ENCODE measurements at regions not wholly inside any gene's neighbourhood (a gene's known extent, or its start where the extent isn't known, plus 50 kb on each side); places are given as distances from the start of the nearest gene placed in this dataset.

DNA sequence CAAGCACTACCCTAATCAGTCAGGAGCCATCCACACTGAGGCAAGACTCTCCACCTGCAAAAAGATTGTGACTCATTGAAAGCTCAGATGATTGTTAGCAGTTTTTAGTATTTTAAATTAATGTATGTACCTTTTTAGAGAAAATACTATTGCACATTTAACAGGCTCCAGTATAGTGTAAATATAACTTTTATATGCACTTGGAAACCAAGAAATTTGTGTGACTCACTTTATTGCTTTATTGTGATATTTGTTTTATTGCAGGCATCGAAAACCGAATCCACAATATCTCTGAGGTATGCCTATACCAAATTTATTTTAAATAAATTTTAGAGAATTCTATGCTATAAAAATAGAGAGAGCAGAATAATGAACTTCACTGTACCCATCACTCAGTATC lies 122.0 kb downstream of the TEX36 start:
- H3K27me3 Mint-ChIP-seq: peaks cover 9% of the 10 kb centered on the region
- no peaks in the 10 kb centered on the region for H3K4me1 Mint-ChIP-seq
- intact Hi-C loops (cut with micrococcal nuclease): no loop called here
- ChIA-PET POLR2A (no interaction called here), CTCF (no interaction called here)
- no peak overlapping the region for H3K27ac Mint-ChIP-seq
- no peak for DNase-seq
- H3K36me3 Mint-ChIP-seq (ENCODE audit: low read depth): no peaks in the 10 kb centered on the region
- TF ChIP-seq, protein P1, sequence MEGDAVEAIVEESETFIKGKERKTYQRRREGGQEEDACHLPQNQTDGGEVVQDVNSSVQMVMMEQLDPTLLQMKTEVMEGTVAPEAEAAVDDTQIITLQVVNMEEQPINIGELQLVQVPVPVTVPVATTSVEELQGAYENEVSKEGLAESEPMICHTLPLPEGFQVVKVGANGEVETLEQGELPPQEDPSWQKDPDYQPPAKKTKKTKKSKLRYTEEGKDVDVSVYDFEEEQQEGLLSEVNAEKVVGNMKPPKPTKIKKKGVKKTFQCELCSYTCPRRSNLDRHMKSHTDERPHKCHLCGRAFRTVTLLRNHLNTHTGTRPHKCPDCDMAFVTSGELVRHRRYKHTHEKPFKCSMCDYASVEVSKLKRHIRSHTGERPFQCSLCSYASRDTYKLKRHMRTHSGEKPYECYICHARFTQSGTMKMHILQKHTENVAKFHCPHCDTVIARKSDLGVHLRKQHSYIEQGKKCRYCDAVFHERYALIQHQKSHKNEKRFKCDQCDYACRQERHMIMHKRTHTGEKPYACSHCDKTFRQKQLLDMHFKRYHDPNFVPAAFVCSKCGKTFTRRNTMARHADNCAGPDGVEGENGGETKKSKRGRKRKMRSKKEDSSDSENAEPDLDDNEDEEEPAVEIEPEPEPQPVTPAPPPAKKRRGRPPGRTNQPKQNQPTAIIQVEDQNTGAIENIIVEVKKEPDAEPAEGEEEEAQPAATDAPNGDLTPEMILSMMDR (IDR thresholded peaks at IDR 0.05): no peak
- no peak for ATAC-seq (ENCODE audit: low read depth)
- no peak overlapping the region for H3K4me3 Mint-ChIP-seq
- H3K9me3 Mint-ChIP-seq: no peaks in the 10 kb centered on the region

DNA sequence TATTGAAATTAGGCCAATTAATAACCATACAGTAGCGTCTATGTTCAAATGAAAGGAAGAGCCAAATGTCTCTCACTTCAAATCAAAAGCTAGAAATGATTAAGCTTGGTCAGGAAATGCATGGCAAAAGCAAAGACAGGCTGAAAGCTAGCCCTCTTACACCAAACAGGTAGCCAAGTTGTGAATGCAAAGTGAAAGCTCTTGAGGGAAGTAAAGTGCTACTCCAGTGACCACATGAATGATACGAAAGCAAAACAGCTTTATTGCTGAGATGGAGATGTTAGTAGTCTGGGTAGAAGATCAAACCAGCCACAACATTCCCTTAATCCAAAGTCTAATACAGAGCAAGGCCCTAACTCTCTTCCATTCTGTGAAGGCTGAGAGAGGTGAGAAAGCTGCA lies 123.8 kb downstream of the TEX36 start:
- Mint-ChIP-seq H3K36me3 (ENCODE audit: low read depth) (no peaks in the 10 kb centered on the region), H3K27me3 (peaks cover 17% of the 10 kb centered on the region), H3K9me3 (no peaks in the 10 kb centered on the region), H3K4me3 (no peak overlapping the region), H3K4me1 (no peaks in the 10 kb centered on the region), H3K27ac (no peak overlapping the region)
- intact Hi-C loops (cut with micrococcal nuclease): no loop called here
- ATAC-seq (ENCODE audit: low read depth): no peak
- ChIA-PET POLR2A (no interaction called here), CTCF (no interaction called here)
- TF ChIP-seq, protein P1 (IDR thresholded peaks at IDR 0.05): no peak
- DNase-seq: no peak

DNA sequence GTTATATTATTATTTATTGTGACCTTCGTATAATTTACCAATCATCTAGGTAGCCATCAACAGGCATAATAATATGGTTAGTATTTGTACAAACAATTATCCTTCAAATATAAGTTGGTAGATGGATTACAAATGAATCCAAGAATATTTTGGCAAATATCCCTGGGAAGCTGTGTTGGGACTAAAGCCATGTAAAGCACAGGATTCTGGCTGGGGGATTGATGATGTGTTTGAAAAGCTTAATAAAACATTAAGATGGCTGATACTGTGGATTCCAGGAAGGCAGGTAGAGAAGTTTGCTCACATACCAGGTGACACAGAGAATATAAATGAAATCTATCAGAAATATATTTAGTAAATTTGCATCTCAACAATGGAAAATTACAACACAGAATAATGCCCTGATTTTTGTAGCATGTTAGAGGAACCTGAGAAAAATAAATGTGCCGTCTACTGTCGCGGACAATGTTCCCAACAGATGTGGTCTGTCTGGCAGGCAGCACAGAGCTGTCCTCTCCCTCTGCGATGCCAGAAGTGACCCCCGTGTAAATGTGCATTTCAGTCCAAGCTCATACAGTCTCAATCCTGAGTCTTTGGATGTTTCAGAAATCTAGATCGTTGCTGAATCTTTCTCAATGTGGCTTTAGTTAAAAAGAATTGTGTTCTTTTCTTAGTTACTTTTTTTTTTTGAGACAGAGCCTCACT lies 125.0 kb downstream of the TEX36 start:
- TF ChIP-seq, protein P1 (IDR thresholded peaks at IDR 0.05): no peak
- Mint-ChIP-seq H3K27me3 (peaks cover 17% of the 10 kb centered on the region), H3K36me3 (ENCODE audit: low read depth) (no peaks in the 10 kb centered on the region), H3K27ac (no peak overlapping the region), H3K9me3 (no peaks in the 10 kb centered on the region), H3K4me1 (no peaks in the 10 kb centered on the region), H3K4me3 (no peak overlapping the region)
- no peak for ATAC-seq (ENCODE audit: low read depth)
- ChIA-PET POLR2A (no interaction called here), CTCF (no interaction called here)
- no peak for DNase-seq
- intact Hi-C loops (cut with micrococcal nuclease): no loop called here

DNA sequence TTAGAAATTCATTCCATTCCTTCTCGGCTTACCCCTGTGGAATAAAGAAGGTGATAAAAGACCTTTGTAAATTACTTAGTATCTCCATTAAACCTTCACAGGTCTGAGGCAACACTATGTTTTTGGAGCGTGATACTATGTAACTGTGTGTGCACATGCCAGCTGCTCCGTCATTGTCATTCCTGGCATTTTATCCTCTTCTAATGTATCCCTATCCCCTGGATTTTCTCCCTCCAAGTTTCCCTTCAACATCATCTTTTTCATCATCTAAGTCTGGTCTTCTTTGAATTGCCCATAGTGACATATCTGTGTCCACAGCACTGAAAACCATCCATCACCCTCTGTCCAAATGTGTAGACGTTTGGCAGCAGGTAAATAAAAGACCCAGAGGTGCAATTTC lies 125.7 kb downstream of the TEX36 start:
- Mint-ChIP-seq H3K4me3 (no peak overlapping the region), H3K9me3 (no peaks in the 10 kb centered on the region), H3K27ac (no peak overlapping the region), H3K27me3 (peaks cover 17% of the 10 kb centered on the region), H3K36me3 (ENCODE audit: low read depth) (no peaks in the 10 kb centered on the region), H3K4me1 (no peaks in the 10 kb centered on the region)
- intact Hi-C loops (cut with micrococcal nuclease): no loop called here
- POLR2A ChIA-PET: no interaction called here
- no peak for DNase-seq
- ATAC-seq (ENCODE audit: low read depth): no peak
- TF ChIP-seq, protein P1 (IDR thresholded peaks at IDR 0.05): no peak
- CTCF ChIA-PET: no interaction called here

DNA sequence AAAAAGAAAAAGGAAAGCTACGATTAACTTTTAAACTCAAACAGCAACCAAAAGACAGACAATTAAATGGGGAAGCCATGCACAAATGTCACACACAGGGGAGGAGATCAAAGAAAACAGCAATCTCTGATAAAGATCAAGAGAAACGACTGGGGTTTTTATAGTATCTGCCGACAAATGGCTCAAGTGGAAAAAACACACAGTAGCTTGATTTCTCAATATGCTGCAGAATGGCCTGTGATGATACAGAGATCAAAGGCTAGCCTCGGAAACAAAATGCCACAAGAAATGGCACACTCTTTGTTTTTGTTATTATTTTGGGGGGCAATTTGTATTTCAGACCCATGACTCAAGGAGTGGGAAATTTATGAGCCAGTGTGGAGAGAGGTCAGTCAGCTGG lies 126.1 kb downstream of the TEX36 start:
- intact Hi-C loops (cut with micrococcal nuclease): no loop called here
- Mint-ChIP-seq H3K27ac (no peak overlapping the region), H3K36me3 (ENCODE audit: low read depth) (no peaks in the 10 kb centered on the region), H3K27me3 (peaks cover 17% of the 10 kb centered on the region), H3K4me1 (no peaks in the 10 kb centered on the region), H3K9me3 (no peaks in the 10 kb centered on the region), H3K4me3 (no peak overlapping the region)
- ChIA-PET POLR2A (no interaction called here), CTCF (no interaction called here)
- DNase-seq: no peak
- TF ChIP-seq, protein P1 (IDR thresholded peaks at IDR 0.05): no peak
- ATAC-seq (ENCODE audit: low read depth): no peak
